PFSK-1 (cell line): ENCODE measurements at regions not wholly inside any gene's neighbourhood (a gene's known extent, or its start where the extent isn't known, plus 50 kb on each side); places are given as distances from the start of the nearest gene placed in this dataset.

ENCODE experiments used
- POLR2AphosphoS5 ChIP-seq: IDR thresholded peaks from 2 replicates; pipeline ENCODE4 v1.6.1; 2012; ENCODE audit warnings: low read depth, mild to moderate bottlenecking, control low read depth, low read length, moderate library complexity
- TAF1 ChIP-seq: IDR thresholded peaks from 2 replicates; pipeline ENCODE4 v1.6.1; 2012; ENCODE audit warnings: low read length, control low read depth, borderline replicate concordance; ENCODE audit not compliant: insufficient read depth
- TF ChIP-seq, protein P1 (sequence below), 2 experiments: IDR thresholded peaks; 2 replicates each; pipeline versions ENCODE4 v1.6.1 to v1.8.0; 2011 to 2012; ENCODE audit warnings: low read depth in 2 of 2, low read length in 2 of 2, control low read depth in 1 of 2, inconsistent platforms in 1 of 2, mild to moderate bottlenecking in 1 of 2, moderate library complexity in 1 of 2; ENCODE audit not compliant: insufficient read depth in 1 of 2

DNA sequence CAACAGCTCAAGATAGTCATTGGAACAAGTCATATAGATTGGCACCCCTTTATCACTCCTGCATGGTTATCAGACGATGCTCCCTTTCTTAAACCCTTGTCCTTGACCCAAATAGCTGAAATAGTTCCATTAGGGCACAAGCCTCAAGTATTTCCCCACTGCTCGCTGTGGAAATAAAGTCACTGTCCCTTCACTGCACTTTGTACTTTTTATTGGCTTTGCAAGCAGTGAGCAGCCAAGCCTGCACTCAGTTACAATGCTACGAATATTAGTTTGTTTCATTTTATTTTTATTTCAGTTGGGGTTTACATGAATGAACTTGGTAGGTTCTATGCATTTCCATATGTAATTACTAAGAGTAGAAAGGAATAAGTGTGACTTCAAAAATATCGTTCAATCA is 1176.4 kb downstream of the BRINP3 start:
- TF ChIP-seq, protein P1, sequence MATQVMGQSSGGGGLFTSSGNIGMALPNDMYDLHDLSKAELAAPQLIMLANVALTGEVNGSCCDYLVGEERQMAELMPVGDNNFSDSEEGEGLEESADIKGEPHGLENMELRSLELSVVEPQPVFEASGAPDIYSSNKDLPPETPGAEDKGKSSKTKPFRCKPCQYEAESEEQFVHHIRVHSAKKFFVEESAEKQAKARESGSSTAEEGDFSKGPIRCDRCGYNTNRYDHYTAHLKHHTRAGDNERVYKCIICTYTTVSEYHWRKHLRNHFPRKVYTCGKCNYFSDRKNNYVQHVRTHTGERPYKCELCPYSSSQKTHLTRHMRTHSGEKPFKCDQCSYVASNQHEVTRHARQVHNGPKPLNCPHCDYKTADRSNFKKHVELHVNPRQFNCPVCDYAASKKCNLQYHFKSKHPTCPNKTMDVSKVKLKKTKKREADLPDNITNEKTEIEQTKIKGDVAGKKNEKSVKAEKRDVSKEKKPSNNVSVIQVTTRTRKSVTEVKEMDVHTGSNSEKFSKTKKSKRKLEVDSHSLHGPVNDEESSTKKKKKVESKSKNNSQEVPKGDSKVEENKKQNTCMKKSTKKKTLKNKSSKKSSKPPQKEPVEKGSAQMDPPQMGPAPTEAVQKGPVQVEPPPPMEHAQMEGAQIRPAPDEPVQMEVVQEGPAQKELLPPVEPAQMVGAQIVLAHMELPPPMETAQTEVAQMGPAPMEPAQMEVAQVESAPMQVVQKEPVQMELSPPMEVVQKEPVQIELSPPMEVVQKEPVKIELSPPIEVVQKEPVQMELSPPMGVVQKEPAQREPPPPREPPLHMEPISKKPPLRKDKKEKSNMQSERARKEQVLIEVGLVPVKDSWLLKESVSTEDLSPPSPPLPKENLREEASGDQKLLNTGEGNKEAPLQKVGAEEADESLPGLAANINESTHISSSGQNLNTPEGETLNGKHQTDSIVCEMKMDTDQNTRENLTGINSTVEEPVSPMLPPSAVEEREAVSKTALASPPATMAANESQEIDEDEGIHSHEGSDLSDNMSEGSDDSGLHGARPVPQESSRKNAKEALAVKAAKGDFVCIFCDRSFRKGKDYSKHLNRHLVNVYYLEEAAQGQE (IDR thresholded peaks at IDR 0.05; ENCODE audit: insufficient read depth in 1 of 2, low read depth in 2 of 2, low read length in 2 of 2) = no peak
- TF ChIP-seq POLR2AphosphoS5 (no peak), TAF1 (no peak)
